Astrocyte of the hippocampus (primary cell): ENCODE measurements at regions not wholly inside any gene's neighbourhood (a gene's known extent, or its start where the extent isn't known, plus 50 kb on each side); places are given as distances from the start of the nearest gene placed in this dataset.

Experiments used
- DNase-seq: peaks from one replicate; pipeline ENCODE4 v3.0.0; 2011; ENCODE audit warnings: low read depth, low spot score

DNA sequence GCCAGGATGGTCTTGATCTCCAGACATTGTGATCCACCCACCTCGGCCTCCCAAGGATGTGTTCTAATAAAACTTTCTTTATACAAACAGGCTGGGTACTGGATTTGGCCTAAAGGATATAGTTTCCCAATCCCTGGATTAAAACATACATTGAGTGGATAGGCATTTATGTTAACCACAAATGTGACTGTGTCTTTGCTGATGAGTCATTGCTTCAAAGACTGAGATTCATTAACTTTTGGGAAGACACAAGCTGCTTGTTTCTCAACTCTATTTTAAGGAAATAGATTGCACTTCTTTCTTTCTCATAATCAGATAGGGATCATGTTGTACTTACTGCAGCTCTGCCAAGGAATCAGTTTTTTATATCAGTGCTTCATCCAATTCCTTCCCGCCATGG is 131.3 kb upstream of the AGA start:
- DNase-seq, result peak; percentile 31

DNA sequence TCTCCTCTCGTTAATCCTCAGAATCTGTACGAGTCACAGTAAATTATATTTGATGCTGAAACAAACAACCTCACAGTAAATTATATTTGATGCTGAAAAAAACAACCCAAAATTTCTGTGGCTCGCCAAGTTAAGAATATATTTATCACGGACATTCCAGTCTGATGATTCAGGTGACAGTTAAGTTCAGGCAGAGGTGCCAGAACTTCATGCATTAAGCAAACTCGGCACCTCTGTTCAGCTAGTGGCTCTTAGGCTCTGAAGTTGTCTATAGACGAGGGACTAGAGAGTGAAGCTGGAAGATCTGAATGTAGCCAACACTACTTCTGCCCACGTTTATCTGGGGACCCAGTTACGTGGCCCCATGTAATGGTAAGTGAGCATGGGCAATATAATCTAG is 132.2 kb upstream of the AGA start:
- peak; percentile 50 for DNase-seq

- DNase-seq, result no peak
These were observed 137.4 kb upstream of the AGA start for GRCh38 chr4:177579649-177580048.

DNA sequence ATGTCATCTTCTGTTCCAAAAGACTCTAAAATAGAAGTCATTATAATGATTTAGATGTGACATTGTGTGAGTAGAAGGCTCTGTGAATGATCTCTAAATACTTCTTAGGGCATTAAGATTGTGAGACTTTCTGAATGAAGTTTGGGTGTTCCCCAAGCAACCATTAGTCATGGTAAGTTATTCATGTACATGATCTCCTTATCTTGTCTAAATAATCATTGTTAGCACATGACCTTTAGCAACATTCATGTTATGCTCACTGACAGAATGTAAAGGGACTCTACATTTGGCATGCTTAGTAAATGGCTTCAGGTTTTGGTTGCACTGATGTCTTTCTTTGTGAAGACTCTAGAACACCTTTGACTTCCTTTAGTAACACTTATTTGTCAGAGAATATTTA is 140.8 kb upstream of the AGA start:
- DNase-seq, result no peak

GRCh38 chr4:177587989-177588388 is 145.8 kb upstream of the AGA start:
- DNase-seq, result no peak

DNA sequence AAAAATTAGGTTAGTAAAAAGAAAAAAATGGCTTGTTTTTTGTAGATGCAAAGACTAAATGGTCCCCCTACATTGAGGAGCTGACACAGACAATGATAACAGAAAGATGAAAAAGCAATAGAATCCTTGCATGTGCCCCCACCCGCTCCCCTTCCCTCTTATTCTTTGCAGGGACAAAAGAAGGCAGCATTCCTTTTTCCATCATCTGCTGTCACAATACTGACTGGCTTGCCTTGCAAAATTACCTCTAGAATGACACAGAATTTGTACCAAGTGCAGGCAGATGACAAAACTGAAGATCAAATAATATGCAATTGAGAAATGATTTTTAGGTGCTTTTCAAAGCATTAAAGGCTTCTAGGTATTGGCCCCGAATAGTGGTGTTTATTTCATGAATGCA is 153.1 kb upstream of the AGA start:
- no peak for DNase-seq

- peak; percentile 84 for DNase-seq
These were observed 153.8 kb upstream of the AGA start for GRCh38 chr4:177596035-177596434.

DNA sequence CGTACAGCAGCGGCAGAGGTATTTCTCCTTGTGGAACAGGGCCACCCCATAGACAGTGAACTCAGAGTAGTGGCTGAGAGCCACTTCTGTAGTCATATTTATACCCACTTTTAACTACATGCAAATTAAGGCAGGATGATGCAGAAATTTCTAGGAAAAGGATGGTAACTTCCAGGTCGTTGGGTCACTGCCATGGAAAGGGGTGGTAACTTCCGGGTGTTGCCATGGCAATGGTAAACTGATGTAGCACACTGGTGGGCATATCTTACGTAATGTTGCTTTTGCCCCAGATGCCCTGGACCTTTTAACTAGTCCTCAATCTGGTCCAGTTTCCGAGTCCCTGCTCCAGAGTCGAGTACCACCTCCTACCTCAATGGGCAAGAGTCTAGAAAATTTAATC is 154.8 kb upstream of the AGA start:
- DNase-seq, result no peak

- no peak for DNase-seq
These were observed 163.0 kb upstream of the AGA start for GRCh38 chr4:177605252-177605651.

DNA sequence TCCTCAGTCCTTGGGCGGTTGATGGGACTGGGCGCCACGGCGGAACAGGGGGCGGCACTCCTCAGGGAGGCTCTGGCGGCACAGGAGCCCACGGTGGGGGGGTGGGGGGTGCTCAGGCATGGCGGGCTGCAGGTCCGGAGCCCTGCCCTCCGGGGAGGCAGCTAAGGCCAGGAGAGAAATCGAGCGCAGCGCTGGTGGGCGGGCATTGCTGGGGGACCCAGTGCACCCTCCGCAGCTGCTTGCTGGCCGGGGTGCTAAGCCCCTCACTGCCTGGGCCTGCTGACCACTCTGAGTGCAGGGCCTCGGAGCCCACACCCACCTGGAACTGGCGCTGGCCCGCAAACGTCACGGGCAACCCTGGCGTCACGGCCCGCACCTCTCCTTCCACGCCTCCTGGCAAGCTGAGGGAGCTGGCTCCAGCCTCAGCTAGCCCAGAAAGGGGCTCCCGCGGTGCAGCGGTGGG is 164.9 kb upstream of the AGA start:
- DNase-seq, result no peak

DNA sequence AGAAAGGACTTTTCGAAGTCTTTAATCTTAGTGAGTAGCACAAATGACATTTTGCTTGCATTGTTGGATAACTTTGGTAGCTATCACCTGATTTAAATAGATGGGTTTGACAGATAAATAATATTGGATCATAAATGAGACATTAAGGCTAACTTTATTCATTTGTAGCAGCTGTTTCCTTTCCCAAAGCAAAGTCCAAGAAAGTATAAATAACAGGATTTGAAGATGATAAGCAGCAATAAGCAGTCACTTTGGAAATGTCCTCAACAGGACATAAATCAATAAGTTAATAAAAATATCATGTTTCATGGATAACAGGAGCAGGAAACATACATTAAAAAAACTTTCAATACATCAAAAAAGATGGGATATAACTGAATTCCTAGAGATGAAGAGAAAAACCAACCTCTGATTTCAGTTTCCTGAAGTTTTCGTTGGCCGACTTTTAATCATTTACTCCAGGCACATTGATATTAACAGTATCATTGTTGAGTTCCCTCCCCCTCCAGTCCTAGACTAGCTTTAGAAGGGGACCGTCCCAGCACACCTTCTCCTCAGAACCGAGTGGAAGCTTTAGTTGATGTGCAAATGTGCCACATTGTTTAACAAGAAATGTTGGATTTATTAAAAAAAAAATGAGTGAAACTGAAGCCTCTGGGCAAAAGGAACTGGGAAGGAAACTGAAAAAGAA is 169.9 kb upstream of the AGA start:
- DNase-seq, result no peak

DNA sequence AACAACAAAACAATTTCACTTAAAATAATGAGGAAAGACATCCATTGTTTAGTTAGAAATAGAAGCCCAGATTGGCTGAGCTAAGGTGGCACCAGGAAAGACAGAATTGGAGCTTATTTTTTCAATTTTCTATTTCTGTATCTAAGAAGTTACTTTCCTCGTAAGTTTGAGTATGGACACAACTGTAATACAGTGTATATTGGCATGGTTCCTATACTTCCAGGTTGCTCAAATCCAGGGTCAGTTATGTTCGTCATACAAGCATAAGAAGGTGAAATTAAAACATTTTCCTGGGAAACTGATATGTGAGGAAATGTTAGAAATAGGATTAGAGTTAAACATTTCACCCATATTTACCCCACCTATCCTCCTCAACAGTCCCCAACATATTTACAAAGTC is 170.4 kb upstream of the AGA start:
- DNase-seq, result no peak

- peak; percentile 37 for DNase-seq
These were observed 190.2 kb upstream of the AGA start for GRCh38 chr4:177632481-177632880.

- DNase-seq, result no peak
These were observed 196.6 kb upstream of the AGA start for GRCh38 chr4:177638871-177639270.

DNA sequence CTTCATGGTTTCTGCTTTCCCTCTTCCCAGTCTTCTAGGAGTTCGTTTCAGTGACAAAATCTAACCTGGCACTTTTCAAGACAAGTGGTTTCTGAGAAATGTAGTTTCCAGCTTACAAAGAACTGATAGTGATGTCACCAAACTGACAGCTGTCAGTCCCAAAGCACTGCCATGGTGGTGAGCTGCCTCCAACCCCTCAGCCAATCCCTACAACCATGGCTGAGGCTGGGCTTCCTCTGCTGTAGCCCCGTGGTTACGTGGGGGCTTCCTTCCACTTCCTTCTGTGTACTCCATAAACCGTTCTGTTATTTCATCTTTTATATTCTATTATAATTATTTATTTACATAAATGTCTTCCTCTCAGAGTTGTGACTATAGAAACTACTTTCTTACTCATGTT is 198.6 kb upstream of the AGA start:
- no peak for DNase-seq

GRCh38 chr4:177660223-177660622 is 218.0 kb upstream of the AGA start:
- DNase-seq, result no peak

DNA sequence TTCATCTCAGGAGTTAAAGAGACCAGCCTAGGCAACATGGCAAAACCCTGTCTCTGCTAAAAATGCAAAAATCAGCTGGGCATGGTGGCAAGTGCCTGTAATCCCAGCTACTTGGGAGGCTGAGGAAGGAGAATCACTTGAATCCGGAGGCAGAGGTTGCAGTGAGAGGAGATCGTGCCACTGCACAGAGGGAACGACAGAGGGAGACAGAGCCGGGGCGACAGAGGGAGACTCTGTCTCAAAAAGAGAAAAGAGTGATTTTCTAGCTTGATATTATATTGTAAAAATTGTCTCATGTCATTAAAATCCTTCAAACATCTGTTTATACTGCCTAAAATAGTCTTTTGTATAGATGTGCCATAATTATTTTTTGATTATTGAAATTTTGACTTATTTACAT is 225.4 kb upstream of the AGA start:
- DNase-seq, result no peak

GRCh38 chr4:177671387-177671786 is 229.2 kb upstream of the AGA start:
- no peak for DNase-seq

GRCh38 chr4:177671845-177672244 is 229.6 kb upstream of the AGA start:
- no peak for DNase-seq

DNA sequence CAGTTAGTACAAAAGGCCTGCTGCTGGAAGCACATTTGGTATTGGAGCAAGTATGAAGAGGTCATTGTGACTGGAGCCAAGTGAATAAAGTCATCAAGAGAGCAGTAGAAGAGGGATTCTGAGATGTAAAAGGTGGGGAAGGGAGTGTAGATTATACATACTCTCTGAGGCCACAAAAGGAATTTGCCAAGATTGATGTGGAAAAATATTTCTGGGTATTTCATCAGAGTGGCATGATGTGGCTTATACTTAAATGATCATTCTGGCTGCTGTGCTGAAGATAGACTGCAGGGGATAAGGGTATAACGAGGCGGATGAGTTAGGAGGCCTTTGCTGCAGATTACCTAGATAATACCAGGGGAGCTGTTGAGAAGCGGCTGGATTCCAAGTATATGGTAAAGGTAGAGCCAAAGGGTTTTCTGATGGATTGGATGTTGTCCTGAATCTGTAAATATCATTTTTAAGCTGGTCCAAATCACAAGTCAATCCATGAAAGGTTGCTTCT is 231.8 kb upstream of the AGA start:
- DNase-seq, result peak; percentile 1

- DNase-seq, result no peak
These were observed 238.1 kb upstream of the AGA start for GRCh38 chr4:177680308-177680707.

- no peak for DNase-seq
These were observed 239.7 kb upstream of the AGA start for GRCh38 chr4:177681902-177682301.

- DNase-seq, result no peak
These were observed 244.9 kb upstream of the AGA start for GRCh38 chr4:177687117-177687516.

DNA sequence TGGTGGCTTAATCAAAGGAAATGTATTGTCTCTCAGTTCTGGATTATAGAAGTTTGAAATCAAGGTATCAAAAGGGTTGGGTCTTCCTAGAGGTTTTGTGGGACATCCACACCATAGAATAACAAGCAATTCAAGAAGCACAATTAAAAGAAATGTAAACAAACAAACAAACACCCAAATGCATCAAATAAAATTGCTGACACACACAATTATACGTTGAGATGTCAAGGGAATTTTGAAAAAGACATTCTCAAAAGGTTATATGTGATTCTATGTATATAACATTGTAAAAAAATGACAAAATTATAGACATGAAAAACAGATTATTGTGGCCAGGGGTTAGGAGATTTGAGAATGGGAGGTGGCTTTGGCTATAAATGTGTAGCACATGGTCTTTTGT is 250.7 kb upstream of the AGA start:
- DNase-seq, result no peak
